Thyroid gland (tissue), 4 donors: ENCODE measurements at regions not wholly inside any gene's neighbourhood (a gene's known extent, or its start where the extent isn't known, plus 50 kb on each side); places are given as distances from the start of the nearest gene placed in this dataset.

Source experiments
- CTCF ChIP-seq, 6 experiments: fragments of 200-600 bp in 3 of 6; fragments of 450-650 bp in 3 of 6; sonication (generic) in 3 of 6; IDR thresholded peaks; one replicate each; pipeline ENCODE4 v1.5.1; 2016 to 2019; ENCODE audit warnings: antibody characterized with exemption in 6 of 6, mild to moderate bottlenecking in 2 of 6, inconsistent platforms in 1 of 6, moderate library complexity in 1 of 6
- POLR2A ChIP-seq, 2 donors: fragments of 450-650 bp; IDR thresholded peaks; one replicate each; pipeline ENCODE4 v1.6.1; 2017; ENCODE audit warnings: antibody characterized with exemption in 2 of 2, mild to moderate bottlenecking in 2 of 2, moderate library complexity in 1 of 2

DNA sequence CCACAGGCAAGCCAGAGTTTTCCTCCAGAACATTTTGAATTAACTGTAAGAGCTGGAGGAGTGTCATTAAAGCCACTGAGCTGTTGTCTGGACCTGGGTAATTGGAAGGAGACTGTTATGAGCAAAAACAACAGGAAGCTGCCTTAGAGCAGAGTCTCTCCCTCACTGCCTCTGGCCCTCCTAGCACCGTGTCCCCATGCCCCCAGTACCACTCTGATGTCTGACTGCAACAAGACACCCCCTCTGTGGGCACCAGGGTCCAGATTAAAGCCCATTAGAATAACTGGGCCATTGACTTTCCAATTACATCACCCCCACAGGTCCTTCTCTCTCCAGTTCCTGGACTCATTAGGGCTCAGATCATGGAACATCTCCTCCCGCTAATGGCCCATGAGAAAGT lies 216.3 kb downstream of the USP6NL start:
- TF ChIP-seq POLR2A (IDR thresholded peaks at IDR 0.05): no peak
- no peak for TF ChIP-seq CTCF (IDR thresholded peaks at IDR 0.05)
